ENCODE measurements at regions not wholly inside any gene's neighbourhood (a gene's known extent, or its start where the extent isn't known, plus 50 kb on each side); places are given as distances from the start of the nearest gene placed in this dataset.

DNA sequence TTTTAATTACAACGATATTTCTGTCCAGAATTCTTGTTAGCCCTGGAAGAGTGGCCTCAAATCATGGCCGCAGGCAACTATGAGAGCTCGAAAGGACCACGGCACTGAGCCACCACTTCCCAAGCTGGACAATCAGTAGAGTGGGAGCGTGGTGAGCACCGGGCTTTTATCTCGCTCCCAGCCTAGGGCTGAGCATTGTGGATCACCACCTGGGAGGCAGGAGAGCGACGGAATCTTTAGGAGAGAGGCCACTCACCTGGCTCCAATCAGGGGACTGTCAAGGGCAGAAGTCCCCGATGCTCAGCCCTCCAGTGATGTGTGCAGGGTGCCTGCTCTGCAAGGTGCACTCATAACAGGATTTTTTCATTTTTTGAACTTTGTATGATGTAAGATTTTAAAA is 377.1 kb upstream of the B3GAT1 start:
- Histone ChIP-seq H2AFZ (ENCODE audit: low read depth, low read length) (no peak overlapping the region), H3K27me3 (ENCODE audit: low read depth, low read length) (no peaks in the 10 kb centered on the region), H3K36me3 (replicated peaks; ENCODE audit: low read depth, low read length) (no peaks in the 10 kb centered on the region), H3K9me3 (ENCODE audit: insufficient read depth, low read length) (no peaks in the 10 kb centered on the region), H3K4me1 (ENCODE audit: low read length) (no peaks in the 10 kb centered on the region), H3K79me2 (ENCODE audit: low read length) (no peaks in the 10 kb centered on the region), H3K4me3 (ENCODE audit: low read length) (no peak overlapping the region), H4K20me1 (ENCODE audit: insufficient read depth, low read length) (no peaks in the 10 kb centered on the region), H3K4me2 (ENCODE audit: low read length) (no peak overlapping the region), H3K9ac (ENCODE audit: low read length) (no peak overlapping the region), H3K27ac (ENCODE audit: low read length) (no peak overlapping the region)
- TF ChIP-seq EZH2phosphoT487 (IDR thresholded peaks at IDR 0.05; ENCODE audit: low read depth) (no peak), CTCF (IDR thresholded peaks at IDR 0.05; ENCODE audit: low read depth, low read length) (no peak)

DNA sequence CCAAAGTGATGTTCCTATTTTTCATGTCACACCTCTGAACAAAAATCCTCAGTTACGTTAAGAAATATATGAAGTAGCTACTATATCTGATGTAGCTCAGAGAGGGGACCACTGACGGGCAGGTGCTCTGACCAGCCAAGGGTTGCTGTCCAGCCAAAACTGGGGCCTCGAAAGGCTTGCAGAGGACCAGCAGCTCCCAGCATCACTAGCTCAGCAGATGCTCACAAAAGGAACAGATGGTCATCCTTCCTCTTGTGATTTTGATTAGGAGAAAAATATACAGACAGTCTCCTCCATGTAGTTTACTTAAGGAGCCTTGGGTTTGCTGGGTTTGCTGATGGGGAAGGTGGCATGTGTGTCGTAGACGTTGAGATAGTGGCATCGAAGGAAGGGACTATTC is 374.6 kb upstream of the B3GAT1 start:
- Histone ChIP-seq H3K4me2 (ENCODE audit: low read length) (no peak overlapping the region), H4K20me1 (ENCODE audit: insufficient read depth, low read length) (no peaks in the 10 kb centered on the region), H3K36me3 (replicated peaks; ENCODE audit: low read depth, low read length) (no peaks in the 10 kb centered on the region), H3K79me2 (ENCODE audit: low read length) (no peaks in the 10 kb centered on the region), H3K9ac (ENCODE audit: low read length) (no peak overlapping the region), H3K27me3 (ENCODE audit: low read depth, low read length) (no peaks in the 10 kb centered on the region), H2AFZ (ENCODE audit: low read depth, low read length) (no peak overlapping the region), H3K4me3 (ENCODE audit: low read length) (no peak overlapping the region), H3K27ac (ENCODE audit: low read length) (no peak overlapping the region), H3K9me3 (ENCODE audit: insufficient read depth, low read length) (no peaks in the 10 kb centered on the region), H3K4me1 (ENCODE audit: low read length) (no peaks in the 10 kb centered on the region)
- TF ChIP-seq EZH2phosphoT487 (IDR thresholded peaks at IDR 0.05; ENCODE audit: low read depth) (no peak), CTCF (IDR thresholded peaks at IDR 0.05; ENCODE audit: low read depth, low read length) (no peak)

DNA sequence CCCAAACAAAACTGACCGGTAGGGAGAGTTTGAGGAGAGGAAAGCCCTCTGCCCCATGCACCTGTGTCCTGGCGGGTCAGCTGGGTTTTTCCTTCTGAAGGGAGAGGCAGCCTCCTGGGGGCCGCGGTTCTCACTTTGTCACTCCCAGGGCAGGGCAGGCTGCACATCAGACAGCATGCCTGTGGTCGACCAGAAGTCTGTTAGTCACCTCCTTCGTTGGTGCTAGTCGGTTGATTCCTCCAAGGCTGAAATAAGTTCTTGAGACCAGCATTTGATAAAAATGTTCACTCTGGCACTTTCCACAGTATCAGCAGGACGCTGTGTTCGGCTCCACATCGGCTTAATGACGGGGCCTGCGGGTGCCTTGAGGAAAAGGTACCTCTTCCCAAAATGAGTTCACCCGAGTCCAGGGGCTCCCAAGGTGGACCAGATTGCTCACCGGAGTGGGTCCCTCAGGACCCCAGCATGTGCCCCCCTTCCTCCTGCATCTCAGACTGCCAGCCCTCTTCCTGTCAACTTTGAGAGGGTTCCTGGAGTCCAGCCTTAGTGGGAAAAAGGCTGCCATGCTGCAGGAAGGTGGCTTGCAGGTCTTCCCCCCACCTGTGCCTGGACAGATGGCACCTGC is 373.7 kb upstream of the B3GAT1 start:
- Histone ChIP-seq H3K9ac (ENCODE audit: low read length) (no peak overlapping the region), H3K27ac (ENCODE audit: low read length) (no peak overlapping the region), H3K79me2 (ENCODE audit: low read length) (no peaks in the 10 kb centered on the region), H2AFZ (ENCODE audit: low read depth, low read length) (no peak overlapping the region), H3K9me3 (ENCODE audit: insufficient read depth, low read length) (no peaks in the 10 kb centered on the region), H3K36me3 (replicated peaks; ENCODE audit: low read depth, low read length) (no peaks in the 10 kb centered on the region), H3K4me1 (ENCODE audit: low read length) (no peaks in the 10 kb centered on the region), H3K4me2 (ENCODE audit: low read length) (no peak overlapping the region), H3K4me3 (ENCODE audit: low read length) (no peak overlapping the region), H4K20me1 (ENCODE audit: insufficient read depth, low read length) (no peaks in the 10 kb centered on the region), H3K27me3 (ENCODE audit: low read depth, low read length) (no peaks in the 10 kb centered on the region; the same call in 1 of the 2 replicates)
- no peak for TF ChIP-seq EZH2phosphoT487 (IDR thresholded peaks at IDR 0.05; ENCODE audit: low read depth)
- TF ChIP-seq CTCF (IDR thresholded peaks at IDR 0.05; ENCODE audit: low read depth, low read length) = no peak

DNA sequence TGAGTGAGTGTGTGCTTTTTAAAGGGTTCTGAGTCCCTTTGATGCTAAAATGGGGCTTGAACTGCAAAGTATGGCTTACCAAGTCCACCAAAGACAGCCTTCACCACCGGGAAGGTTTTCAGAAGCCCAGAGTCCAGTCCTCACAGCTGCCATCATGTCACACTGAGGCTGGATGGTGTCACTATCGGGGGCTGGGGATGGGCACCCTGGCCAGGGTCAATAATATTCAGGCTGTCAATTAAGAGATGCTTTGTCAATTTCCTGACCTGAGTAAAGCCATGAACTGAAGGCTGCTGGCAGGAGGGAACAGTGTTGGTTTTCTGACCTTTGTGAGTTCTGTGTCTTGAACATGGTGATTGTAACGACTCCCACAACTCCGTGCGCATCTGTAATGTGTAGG is 373.0 kb upstream of the B3GAT1 start:
- H4K20me1 ChIP-seq (ENCODE audit: insufficient read depth, low read length) = no peaks in the 10 kb centered on the region
- no peak overlapping the region for H3K9ac ChIP-seq (ENCODE audit: low read length)
- no peaks in the 10 kb centered on the region; the same call in 1 of the 2 replicates for H3K27me3 ChIP-seq (ENCODE audit: low read depth, low read length)
- no peak for TF ChIP-seq EZH2phosphoT487 (IDR thresholded peaks at IDR 0.05; ENCODE audit: low read depth)
- TF ChIP-seq CTCF (IDR thresholded peaks at IDR 0.05; ENCODE audit: low read depth, low read length) = no peak
- no peak overlapping the region for H3K27ac ChIP-seq (ENCODE audit: low read length)
- H3K79me2 ChIP-seq (ENCODE audit: low read length) = no peaks in the 10 kb centered on the region
- H2AFZ ChIP-seq (ENCODE audit: low read depth, low read length) = no peak overlapping the region
- no peaks in the 10 kb centered on the region for H3K36me3 ChIP-seq (replicated peaks; ENCODE audit: low read depth, low read length)
- no peaks in the 10 kb centered on the region for H3K9me3 ChIP-seq (ENCODE audit: insufficient read depth, low read length)
- H3K4me2 ChIP-seq (ENCODE audit: low read length) = no peak overlapping the region
- H3K4me3 ChIP-seq (ENCODE audit: low read length) = no peak overlapping the region
- no peaks in the 10 kb centered on the region for H3K4me1 ChIP-seq (ENCODE audit: low read length)
